HEK293 (cell line): ENCODE measurements at regions not wholly inside any gene's neighbourhood (a gene's known extent, or its start where the extent isn't known, plus 50 kb on each side); places are given as distances from the start of the nearest gene placed in this dataset.

Source experiments
- CTCF ChIA-PET: fragments of 350-600 bp; formaldehyde crosslinking; extraction: SDS; loops from one replicate; lab custom pipeline; 2021; ENCODE audit warnings: antibody characterized with exemption; lab: Yijun Ruan, JAX
- POLR2A ChIA-PET: fragments of 300-600 bp; formaldehyde crosslinking; extraction: SDS; loops from one replicate; lab custom pipeline; 2020; ENCODE audit warnings: antibody characterized with exemption, inconsistent platforms; lab: Yijun Ruan, JAX
- H3K27ac ChIP-seq: fragments of 200-500 bp; sonication (Bioruptor generic); 2 replicates; pipeline ENCODE4 v1.5.1; 2014; ENCODE audit warnings: low read depth, low read length, control low read depth, inconsistent platforms; ENCODE audit errors: extremely low read depth
- H3K36me3 ChIP-seq, 2 experiments: fragments of 200-500 bp in 1 of 2; sonication (Bioruptor generic) in 1 of 2; 1 replicate in 1 of 2; 2 replicates in 1 of 2; pipeline ENCODE4 v1.5.1; 2014 to 2017; ENCODE audit warnings: inconsistent platforms in 2 of 2, low read length in 2 of 2; ENCODE audit not compliant: control insufficient read depth in 2 of 2, insufficient read depth in 1 of 2
- H3K4me1 ChIP-seq: fragments of 200-500 bp; sonication (Bioruptor generic); 2 replicates; pipeline ENCODE4 v1.5.1; 2014; ENCODE audit warnings: mild to moderate bottlenecking, low read length, inconsistent platforms; ENCODE audit not compliant: control insufficient read depth, insufficient read depth
- H3K4me3 ChIP-seq: 2 replicates; pipeline ENCODE4 v1.5.1; 2011; ENCODE audit warnings: low read depth, mild to moderate bottlenecking, control low read depth, low read length, moderate library complexity
- H3K9me3 ChIP-seq: fragments of 200-500 bp; sonication (Bioruptor generic); 2 replicates; pipeline ENCODE4 v1.5.1; 2014; ENCODE audit warnings: low read depth, low read length, inconsistent platforms; ENCODE audit not compliant: control insufficient read depth, insufficient read depth
- HOXA7 ChIP-seq: sonication (generic); formaldehyde crosslinking; IDR thresholded peaks from 2 replicates; pipeline ENCODE4 v1.8.1; 2022; ENCODE audit warnings: missing genetic modification reagents, borderline replicate concordance
- OSR2 ChIP-seq: fragments of 450-650 bp; formaldehyde crosslinking; IDR thresholded peaks from 2 replicates; pipeline ENCODE4 v1.5.1; 2016; ENCODE audit warnings: missing biosample characterization, missing genetic modification characterization
- PRDM1 ChIP-seq: fragments of 450-650 bp; formaldehyde crosslinking; IDR thresholded peaks from 2 replicates; pipeline ENCODE4; 2016; ENCODE audit warnings: missing biosample characterization, missing genetic modification characterization
- REST ChIP-seq: fragments of 450-650 bp; formaldehyde crosslinking; IDR thresholded peaks from 2 replicates; pipeline ENCODE4 v1.5.1; 2016; ENCODE audit warnings: missing biosample characterization, missing genetic modification characterization
- ZBTB48 ChIP-seq: fragments of 450-650 bp; formaldehyde crosslinking; IDR thresholded peaks from 2 replicates; pipeline ENCODE4 v1.5.1; 2016; ENCODE audit warnings: missing biosample characterization, missing genetic modification characterization
- ZNF114 ChIP-seq: fragments of 450-650 bp; formaldehyde crosslinking; IDR thresholded peaks from 2 replicates; pipeline ENCODE4 v1.5.0; 2017; ENCODE audit warnings: missing biosample characterization, missing genetic modification characterization
- ZNF169 ChIP-seq: fragments of 450-650 bp; formaldehyde crosslinking; IDR thresholded peaks from 2 replicates; pipeline ENCODE4 v1.5.1; 2016; ENCODE audit warnings: missing biosample characterization, missing genetic modification characterization
- ZNF248 ChIP-seq: fragments of 450-650 bp; formaldehyde crosslinking; IDR thresholded peaks from 2 replicates; pipeline ENCODE4 v1.5.1; 2017; ENCODE audit warnings: missing biosample characterization, missing genetic modification characterization
- ZNF26 ChIP-seq: fragments of 450-650 bp; formaldehyde crosslinking; IDR thresholded peaks from 2 replicates; pipeline ENCODE4 v1.5.1; 2016; ENCODE audit warnings: missing biosample characterization, missing genetic modification characterization
- ZNF302 ChIP-seq: fragments of 450-650 bp; formaldehyde crosslinking; IDR thresholded peaks from 2 replicates; pipeline ENCODE4 v1.5.1; 2016; ENCODE audit warnings: missing biosample characterization, missing genetic modification characterization, low read depth
- ZNF37A ChIP-seq: fragments of 450-650 bp; IDR thresholded peaks from 2 replicates; pipeline ENCODE4 v1.5.1; 2018; ENCODE audit warnings: missing biosample characterization, missing genetic modification characterization
- ZNF580 ChIP-seq: fragments of 450-650 bp; formaldehyde crosslinking; IDR thresholded peaks from 2 replicates; pipeline ENCODE4 v1.5.1; 2016; ENCODE audit warnings: missing biosample characterization, missing genetic modification characterization
- ZSCAN18 ChIP-seq: fragments of 450-650 bp; formaldehyde crosslinking; IDR thresholded peaks from 2 replicates; pipeline ENCODE4 v1.5.1; 2016; ENCODE audit warnings: missing biosample characterization, missing genetic modification characterization

GRCh38 chr13:87498681-87499080, 172.5 kb upstream of the SLITRK5 start:
- no peak overlapping the region for H3K4me3 ChIP-seq
- TF ChIP-seq ZSCAN18 (tag by site-specific recombination) (no peak), REST (tag by site-specific recombination) (peak; percentile 92)
- H3K4me1 ChIP-seq, result no peaks in the 10 kb centered on the region
- POLR2A ChIA-PET, result no interaction called here
- CTCF ChIA-PET, result no interaction called here
- H3K27ac ChIP-seq, result no peak overlapping the region
- no peaks in the 10 kb centered on the region for H3K36me3 ChIP-seq
- no peaks in the 10 kb centered on the region for H3K9me3 ChIP-seq

- POLR2A ChIA-PET, result no interaction called here
- Histone ChIP-seq H3K36me3 (no peaks in the 10 kb centered on the region), H3K4me1 (no peaks in the 10 kb centered on the region), H3K27ac (no peak overlapping the region), H3K4me3 (no peak overlapping the region), H3K9me3 (no peaks in the 10 kb centered on the region)
- TF ChIP-seq ZNF26 (tag by site-specific recombination) (no peak), ZNF248 (tag by site-specific recombination) (no peak), HOXA7 (no peak), ZBTB48 (tag by site-specific recombination) (no peak), ZNF580 (tag by site-specific recombination) (no peak), OSR2 (tag by site-specific recombination) (no peak), ZNF37A (tag by site-specific recombination) (no peak)
- CTCF ChIA-PET, result interaction anchor here (0.5 kb wide), 1 partner anchor 241 kb away, joined by 8 read pairs; no protein-coding TSS in a partner anchor
Observed at GRCh38 chr13:87524775-87525174, 146.4 kb upstream of the SLITRK5 start.

- CTCF ChIA-PET, result no interaction called here
- Histone ChIP-seq H3K9me3 (no peaks in the 10 kb centered on the region), H3K4me3 (no peak overlapping the region), H3K36me3 (no peaks in the 10 kb centered on the region), H3K4me1 (no peaks in the 10 kb centered on the region), H3K27ac (no peak overlapping the region)
- TF ChIP-seq ZNF37A (tag by site-specific recombination) (no peak), ZNF114 (tag by site-specific recombination) (no peak), PRDM1 (tag by site-specific recombination) (no peak), ZNF302 (tag by site-specific recombination) (no peak), ZNF169 (tag by site-specific recombination) (no peak)
- POLR2A ChIA-PET, result no interaction called here
Observed at GRCh38 chr13:87533776-87534175, 137.4 kb upstream of the SLITRK5 start.
